Activated CD4-positive, CD25-positive, alpha-beta regulatory T cell treated with anti-CD3 and anti-CD28 coated beads, Interleukin-2, amount 50 U/mL, for 24 hours (primary cell): ENCODE measurements at regions not wholly inside any gene's neighbourhood (a gene's known extent, or its start where the extent isn't known, plus 50 kb on each side); places are given as distances from the start of the nearest gene placed in this dataset.

ENCODE experiments used
- ATAC-seq, 2 donors: fragments of 150-1000 bp; cut with Tn5 transposase; one replicate each; pipeline ENCODE4 v1.10.0; 2021; ENCODE audit warnings: mild to moderate bottlenecking in 1 of 2, moderate library complexity in 1 of 2

DNA sequence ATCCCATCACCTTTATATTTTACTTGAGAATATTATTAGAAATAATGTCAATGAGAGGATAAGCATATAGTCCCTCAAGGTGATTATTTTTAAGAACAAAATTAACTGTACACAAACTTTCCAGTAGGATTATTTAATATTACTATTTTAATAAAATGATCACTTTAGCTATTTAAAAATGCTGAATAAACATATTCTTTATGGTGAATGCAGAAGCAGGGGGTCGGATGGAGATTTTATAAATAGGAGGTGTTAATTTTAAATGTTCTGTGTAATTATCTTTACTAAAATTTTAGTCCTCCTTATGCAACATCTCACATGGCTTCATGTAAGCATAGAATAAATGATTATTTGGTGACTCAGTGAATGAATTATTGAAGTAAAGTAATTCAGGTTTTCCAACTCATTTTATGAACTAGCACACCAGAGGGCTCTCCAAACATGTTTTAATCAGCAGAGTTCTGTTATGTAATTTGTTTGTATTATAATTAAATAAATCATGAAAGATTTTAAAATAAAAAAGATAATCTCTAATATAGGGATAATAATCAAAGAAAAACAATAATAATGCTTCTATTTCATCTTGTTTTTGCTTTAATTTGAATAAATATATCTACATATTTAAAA, 1635.2 kb downstream of the EFNB2 start:
- no peak for ATAC-seq

DNA sequence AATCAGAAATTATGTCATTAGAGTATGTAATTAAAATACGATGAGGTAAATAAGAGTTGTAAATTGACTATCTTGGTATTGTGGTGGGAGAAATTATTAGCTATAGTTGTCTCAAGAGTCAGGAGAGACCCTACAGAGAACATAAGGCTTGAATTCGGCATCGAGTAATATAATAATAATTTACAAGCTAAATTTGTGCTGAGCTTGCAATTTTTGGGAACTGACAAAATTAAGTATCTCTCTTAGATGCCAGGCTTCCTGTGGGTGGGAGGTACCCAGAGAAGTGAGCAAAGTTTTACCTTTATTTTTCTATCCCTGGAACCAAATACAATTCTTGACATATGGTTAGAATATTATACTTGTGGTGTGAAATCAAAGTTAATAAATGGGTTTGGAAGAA, 1637.0 kb downstream of the EFNB2 start:
- no peak for ATAC-seq

DNA sequence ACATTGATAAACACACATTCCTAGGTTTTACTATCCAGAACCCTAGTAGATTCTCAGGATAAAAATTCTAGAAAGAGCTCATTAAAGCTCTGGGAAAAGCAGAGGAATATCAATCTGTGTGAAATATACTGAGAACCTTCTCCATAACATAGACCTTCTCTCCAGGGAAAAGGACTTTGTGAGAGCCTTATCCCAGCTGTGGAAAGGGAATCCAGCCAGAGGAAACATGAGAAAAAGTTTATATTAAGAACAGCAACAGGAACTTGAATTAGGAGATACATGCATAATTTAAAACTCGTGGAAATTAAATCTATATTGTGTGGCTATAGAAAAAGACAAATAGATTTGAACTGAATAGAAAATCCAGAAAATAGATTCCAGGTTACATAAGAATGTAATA, 1639.9 kb downstream of the EFNB2 start:
- no peak for ATAC-seq

DNA sequence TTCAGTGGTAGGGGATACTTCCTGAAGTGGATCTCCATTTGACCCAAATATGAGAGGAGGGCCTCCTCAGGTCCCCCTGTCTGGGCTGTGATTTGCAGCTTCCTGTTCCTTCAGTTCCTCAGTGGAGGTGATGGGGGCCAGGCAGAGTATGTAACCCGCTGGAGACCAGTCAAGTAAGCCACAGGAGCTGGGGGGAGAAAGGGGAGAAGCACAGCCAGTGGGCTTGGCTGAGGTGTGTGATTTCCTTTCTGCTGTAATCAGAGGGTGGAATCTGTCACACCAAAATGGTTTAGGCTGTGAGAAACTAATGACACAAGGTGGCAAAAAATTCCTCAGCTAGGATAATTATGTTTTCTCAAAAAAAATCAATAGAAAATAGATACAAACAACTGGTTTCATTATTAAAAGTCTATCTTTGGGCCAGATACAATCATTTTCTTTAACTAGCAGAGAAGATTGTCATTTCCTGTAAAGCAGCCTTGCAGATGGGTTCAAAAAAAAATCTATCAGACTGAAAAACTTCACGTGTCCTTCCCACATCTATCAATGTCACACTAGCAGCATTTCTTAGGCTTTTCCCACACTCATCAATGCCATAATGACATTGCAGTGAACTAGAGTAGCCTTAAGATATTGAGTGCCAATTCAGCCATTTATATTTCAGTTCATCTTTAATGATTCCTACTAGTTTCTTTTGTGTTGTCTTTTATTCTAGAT, 1660.3 kb downstream of the EFNB2 start:
- ATAC-seq: no peak

- no peak for ATAC-seq
Measured at GRCh38 chr13:104872153-104872552, 1663.3 kb downstream of the EFNB2 start.

- no peak for ATAC-seq
Measured at GRCh38 chr13:104871456-104871855, 1664.0 kb downstream of the EFNB2 start.

- ATAC-seq: no peak
Measured at GRCh38 chr13:104869501-104869900, 1666.0 kb downstream of the EFNB2 start.

DNA sequence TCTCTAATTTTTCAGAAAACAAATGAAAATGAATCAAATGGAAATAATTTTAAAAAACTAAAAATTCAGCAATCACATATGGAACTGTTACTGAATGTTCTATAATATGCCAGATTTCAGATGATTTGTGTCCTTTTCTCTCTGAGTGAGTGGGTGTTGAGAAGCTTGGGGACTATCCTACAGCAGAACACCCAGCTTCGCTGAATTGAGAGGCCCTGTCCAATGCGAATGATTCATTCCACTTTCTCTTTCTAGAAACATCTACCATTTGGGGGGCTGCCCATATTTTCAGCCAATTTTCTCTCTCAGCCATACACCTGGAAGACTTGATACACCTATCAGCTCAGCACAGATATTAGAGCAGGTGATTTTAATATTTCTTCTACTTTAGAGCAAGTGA, 1666.7 kb downstream of the EFNB2 start:
- no peak for ATAC-seq

GRCh38 chr13:104855581-104855980, 1679.9 kb downstream of the EFNB2 start:
- no peak for ATAC-seq

GRCh38 chr13:104854698-104855097, 1680.8 kb downstream of the EFNB2 start:
- no peak for ATAC-seq

GRCh38 chr13:104854007-104854406, 1681.5 kb downstream of the EFNB2 start:
- no peak for ATAC-seq

DNA sequence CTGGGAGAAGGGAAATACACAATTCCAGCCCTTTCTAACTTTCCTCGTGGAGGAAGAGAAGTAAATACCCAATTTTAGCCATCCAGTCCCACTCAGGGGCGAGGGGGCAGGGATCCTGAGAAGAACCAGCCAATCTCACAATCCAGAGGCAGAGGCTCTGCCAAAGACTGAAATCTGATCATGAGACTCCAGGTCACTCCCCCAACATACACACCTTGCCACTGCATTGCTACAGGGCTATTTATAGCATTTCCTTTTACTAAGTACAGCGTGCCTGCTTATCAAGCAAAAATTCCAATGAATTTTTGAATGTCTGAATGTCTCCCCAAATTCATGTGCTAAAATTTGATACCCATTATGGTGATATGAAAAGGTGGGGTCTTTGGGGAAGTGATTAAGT, 1687.5 kb downstream of the EFNB2 start:
- no peak for ATAC-seq

DNA sequence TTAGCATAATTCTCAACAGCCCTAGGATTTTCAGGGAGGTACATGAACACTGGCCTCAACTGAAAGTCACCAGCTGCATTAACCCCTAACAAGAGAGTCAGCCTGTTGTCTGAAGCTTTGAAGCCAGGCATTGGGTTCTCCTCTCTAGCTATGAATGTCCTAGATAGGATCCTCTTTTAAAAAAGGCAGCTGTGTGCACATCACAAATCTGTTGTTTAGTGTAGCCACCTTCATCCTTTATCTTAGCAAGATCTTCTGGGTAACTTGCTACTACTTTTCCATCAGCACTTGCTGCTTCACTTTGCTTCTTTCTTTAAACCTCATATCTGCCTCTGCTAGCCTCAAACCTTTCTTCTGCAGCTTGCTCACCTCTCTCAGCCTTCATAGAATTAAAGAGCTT, 1692.1 kb downstream of the EFNB2 start:
- ATAC-seq: no peak

DNA sequence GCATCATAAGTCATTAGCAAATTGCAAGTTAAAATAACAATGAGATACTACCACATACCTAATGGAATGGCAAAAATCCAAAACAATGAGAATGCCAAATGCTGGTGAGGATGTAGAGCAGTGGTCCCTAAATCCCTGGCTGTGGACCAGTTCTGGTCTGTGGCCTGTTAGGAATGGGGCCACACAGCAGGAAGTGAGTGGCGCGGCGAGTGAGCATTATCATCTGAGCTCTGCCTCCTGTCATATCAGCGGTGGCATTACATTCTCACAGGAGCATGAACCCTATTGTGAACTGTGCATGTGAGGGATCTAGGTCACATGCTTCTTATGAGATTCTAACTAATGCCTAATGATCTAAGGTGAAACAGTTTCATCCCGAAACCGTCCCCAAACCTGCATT, 1694.4 kb downstream of the EFNB2 start:
- ATAC-seq: no peak

GRCh38 chr13:104837756-104838155, 1697.7 kb downstream of the EFNB2 start:
- no peak for ATAC-seq

DNA sequence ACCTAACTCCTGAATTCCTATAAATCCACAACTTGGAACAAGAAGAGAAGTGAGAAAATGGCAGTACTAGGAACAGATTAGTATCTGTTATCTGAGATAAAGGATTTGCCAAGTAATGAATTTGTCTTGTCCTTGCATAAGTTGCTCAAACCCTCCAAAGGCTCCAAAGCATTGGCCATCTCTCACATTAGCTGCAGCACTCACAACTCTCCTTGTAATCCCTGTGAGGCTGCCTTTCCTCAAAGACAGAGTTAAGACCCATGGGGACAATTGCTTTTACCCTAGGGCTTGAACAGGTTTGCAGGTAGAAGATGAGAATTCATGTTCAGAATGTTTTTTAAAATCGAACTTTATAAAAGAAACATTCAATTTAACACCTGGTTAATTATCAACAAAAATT, 1702.2 kb downstream of the EFNB2 start:
- no peak for ATAC-seq

DNA sequence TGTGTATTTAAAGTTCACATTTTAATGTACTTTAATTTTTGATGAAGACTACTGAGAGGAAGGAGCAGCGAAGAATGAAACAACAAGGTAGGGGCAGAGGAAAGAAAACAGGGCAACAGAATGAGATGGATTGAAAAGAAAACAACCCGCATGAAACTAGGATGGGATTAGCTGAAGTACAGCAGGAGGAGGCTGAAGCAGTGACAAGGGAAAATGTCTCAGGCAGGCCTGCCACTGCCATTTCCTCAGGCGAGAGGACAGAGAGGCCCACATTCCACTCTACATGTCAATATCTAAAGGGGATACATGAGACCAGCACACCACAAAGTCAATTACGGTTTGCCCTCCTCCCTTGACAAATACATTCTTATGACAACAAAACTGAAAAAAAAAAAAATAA, 1703.2 kb downstream of the EFNB2 start:
- no peak for ATAC-seq

GRCh38 chr13:104831831-104832230, 1703.6 kb downstream of the EFNB2 start:
- ATAC-seq: no peak

DNA sequence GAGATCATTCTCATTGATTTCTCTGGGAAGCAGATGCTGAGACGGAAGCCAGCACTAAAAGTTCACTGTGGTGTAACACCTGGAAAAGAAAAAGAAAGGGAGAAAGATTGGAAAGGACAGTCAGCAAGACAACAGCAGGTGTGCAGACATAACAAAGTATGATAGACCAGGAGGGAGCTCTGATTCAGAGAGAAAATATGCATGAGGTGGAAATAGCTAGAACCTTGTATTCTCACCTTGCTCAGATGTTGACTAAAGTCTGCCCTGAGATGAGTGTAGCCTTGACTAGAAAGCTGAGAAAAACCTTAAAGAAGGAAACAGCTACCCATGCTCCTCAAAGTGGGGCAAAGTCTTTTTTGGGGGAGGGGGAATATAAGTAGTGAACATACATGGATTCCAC, 1711.8 kb downstream of the EFNB2 start:
- ATAC-seq: no peak

- no peak for ATAC-seq
Measured at GRCh38 chr13:104823071-104823470, 1712.4 kb downstream of the EFNB2 start.

DNA sequence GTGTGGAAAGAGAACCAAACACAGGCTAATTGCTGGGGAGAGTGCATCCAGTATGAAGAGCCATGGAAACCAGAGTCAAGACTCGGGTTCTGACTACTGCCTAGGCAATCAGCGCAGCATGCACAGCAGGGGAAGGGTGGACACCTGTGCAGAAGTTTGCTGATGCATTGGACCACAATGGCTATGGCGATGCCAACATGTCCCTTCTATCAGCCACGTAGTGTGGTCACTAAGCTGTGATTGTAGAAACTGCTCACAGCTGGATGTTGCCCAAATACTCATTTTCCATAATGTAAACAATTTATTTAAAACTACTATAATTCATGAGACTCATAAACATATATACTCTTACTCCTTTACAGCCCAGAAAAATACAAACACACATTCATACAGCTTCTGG, 1718.2 kb downstream of the EFNB2 start:
- ATAC-seq: no peak

DNA sequence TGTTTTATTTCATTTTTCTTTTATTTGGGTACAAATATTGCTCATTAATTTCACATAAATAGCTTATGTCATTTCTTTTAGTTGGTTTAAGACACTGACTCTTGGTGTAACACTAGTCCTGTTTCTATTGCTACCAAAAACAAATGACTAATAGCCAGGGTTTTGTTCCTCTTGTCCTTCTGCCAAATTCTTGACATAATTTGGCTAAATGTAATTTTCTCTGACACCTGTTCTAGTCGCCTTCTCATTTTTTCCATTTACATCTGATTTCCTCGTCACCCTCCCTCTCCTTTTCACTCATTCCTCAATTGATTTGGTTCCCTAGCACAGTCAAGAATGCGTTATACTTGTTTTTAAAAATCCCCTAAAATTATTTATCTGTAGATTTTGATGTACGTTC, 1718.7 kb downstream of the EFNB2 start:
- no peak for ATAC-seq

DNA sequence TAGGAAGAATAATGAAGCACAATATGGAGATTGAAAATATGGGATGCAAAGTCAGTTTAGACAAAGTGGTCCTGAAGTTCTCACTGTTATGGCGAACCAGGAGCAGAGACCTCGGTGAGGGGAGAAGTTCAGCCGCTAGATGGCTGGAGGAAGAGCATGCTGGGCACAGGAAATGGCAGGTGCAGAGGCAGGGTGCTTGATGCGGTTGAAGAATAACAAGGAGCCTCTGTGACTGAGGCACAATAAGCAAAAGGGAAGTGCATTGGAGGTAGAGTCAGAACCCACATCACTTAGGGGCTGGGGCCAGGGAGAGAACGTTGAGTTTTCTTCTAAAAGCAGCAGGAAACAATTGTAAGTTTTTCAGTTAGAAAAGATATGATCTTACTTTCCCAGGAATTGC, 1725.2 kb downstream of the EFNB2 start:
- ATAC-seq: no peak

GRCh38 chr13:104809483-104809882, 1726.0 kb downstream of the EFNB2 start:
- ATAC-seq: no peak

DNA sequence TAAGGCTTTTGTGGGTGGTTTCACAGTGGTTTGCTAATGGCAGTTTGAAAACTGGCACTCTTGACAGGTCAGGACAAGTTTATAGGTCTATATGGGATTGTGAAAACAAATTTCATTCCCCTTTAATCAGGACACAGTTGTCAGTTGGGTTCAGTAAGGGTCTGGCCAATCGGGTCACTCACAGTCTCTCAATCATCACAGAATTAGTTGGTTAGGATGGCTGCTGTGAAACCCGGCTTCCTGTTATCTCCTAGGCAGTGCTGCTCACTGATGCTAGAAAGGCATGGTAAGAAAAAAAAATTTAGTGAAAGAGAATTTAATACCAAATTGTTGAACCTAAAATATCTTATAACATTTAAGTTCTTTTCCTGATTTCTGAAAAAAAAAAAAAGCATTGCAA, 1730.1 kb downstream of the EFNB2 start:
- ATAC-seq: no peak
